ENCODE measurements at regions not wholly inside any gene's neighbourhood (a gene's known extent, or its start where the extent isn't known, plus 50 kb on each side); places are given as distances from the start of the nearest gene placed in this dataset.
"Not testable (repeated sequence)": the region's sequence is repeated elsewhere in the genome, so short reads cannot be mapped to it uniquely, and the experiment has no call there.

DNA sequence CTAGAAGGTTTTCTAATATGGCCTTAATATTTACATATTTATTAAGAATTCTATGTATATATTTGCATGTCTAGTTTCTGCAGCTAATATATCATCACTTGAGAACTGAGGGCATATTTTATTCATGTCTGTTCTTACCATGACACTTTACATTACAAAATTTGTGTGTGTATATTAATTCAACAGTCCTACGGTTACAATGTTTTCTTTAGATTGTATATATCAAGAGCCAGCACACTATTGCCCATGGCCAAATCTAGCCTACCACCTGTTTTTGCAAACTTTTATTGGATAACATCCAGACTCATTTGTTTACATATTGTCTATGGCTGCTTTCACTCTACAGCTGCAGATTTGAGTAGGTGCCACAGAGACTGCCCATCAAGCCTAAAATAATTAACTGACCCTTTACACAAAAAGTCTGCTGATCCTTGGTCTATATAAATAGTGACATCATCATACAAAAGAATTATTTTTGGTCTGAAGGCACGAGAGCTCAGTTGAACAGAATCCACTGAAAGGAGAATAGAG is 577.4 kb upstream of the PBX1 start:
- H3K27ac ChIP-seq: no peak overlapping the region
- no peak for TF ChIP-seq ZFX (IDR thresholded peaks at IDR 0.05)
- TF ChIP-seq, protein P1, sequence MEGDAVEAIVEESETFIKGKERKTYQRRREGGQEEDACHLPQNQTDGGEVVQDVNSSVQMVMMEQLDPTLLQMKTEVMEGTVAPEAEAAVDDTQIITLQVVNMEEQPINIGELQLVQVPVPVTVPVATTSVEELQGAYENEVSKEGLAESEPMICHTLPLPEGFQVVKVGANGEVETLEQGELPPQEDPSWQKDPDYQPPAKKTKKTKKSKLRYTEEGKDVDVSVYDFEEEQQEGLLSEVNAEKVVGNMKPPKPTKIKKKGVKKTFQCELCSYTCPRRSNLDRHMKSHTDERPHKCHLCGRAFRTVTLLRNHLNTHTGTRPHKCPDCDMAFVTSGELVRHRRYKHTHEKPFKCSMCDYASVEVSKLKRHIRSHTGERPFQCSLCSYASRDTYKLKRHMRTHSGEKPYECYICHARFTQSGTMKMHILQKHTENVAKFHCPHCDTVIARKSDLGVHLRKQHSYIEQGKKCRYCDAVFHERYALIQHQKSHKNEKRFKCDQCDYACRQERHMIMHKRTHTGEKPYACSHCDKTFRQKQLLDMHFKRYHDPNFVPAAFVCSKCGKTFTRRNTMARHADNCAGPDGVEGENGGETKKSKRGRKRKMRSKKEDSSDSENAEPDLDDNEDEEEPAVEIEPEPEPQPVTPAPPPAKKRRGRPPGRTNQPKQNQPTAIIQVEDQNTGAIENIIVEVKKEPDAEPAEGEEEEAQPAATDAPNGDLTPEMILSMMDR (conservative IDR thresholded peaks at IDR 0.05): no peak

DNA sequence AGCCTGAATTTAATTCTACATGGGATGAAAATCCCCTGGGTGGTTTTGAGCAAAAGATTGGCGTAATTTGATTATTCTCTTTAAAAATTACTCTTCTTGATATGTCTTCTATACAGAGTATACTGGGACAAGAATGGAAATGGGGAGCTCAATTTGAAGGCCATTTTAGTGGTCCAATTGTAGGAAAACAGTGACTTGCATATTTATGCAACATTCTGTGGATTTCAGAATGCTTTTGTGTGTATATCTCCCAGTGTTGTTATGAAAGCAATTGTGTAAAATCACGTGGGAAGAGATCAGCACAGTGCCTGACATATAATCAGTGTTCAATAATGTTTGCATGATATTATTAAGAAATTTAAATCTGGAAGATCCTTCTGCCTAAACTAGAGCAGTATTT is 575.9 kb upstream of the PBX1 start:
- no peak overlapping the region for H3K27ac ChIP-seq
- TF ChIP-seq ZFX (IDR thresholded peaks at IDR 0.05): no peak
- TF ChIP-seq, protein P1 (conservative IDR thresholded peaks at IDR 0.05): no peak

DNA sequence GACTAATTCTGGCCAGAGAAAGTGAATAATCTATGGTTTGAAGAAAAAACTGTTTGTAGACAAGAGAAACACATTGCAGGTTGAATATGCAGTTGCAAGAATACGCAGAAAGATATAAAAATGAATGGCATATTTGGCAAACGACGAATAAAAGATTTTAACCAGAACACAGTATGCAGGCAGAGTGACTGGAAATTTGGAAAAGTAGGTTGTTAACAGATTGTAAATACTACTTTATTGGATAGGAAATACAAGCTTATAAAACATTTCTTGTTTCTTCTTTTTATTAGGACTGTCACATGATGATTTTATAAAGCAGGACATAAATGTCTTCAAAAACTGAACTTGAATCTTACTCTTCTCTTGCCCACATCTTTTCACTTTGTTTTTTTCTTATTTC is 573.3 kb upstream of the PBX1 start:
- TF ChIP-seq, protein P1 (conservative IDR thresholded peaks at IDR 0.05): no peak
- no peak for TF ChIP-seq ZFX (IDR thresholded peaks at IDR 0.05)
- H3K27ac ChIP-seq: no peak overlapping the region

DNA sequence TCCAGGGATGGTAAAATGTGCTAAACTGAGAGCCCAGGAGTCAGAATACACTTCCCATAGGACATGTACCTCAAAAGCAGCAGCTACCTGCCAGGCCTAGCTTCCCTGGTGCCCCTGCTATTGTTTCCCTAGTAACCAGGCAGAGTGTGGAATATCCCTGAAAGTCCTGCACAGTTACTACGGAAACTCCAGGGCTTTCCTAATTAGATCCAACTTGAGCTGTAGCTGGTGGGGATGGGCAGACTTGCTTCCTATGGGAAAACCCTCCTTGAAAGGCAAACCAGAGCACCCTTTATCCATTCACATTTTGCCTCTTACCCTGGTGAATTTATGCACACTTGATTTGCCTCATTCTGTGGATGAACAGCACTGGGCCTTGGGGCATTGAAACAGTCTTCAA is 559.9 kb upstream of the PBX1 start:
- TF ChIP-seq ZFX (IDR thresholded peaks at IDR 0.05): no peak
- TF ChIP-seq, protein P1 (conservative IDR thresholded peaks at IDR 0.05): no peak
- no peak overlapping the region for H3K27ac ChIP-seq

DNA sequence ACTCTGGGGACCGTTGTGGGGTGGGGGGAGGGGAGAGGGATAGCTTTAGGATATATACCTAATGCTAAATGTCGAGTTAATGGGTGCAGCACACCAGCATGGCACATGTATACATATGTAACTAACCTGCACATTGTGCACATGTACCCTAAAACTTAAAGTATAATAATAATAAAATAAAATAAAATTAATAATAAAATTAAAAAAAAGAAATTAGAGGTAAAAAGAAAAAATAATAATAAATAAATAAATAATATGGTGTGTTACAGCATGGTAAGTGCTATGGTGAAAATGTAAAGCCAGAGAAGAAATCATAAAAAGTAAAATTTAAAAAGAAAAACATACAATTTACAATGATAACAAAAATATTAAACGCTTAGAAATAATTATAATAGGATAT is 552.8 kb upstream of the PBX1 start:
- H3K27ac ChIP-seq: not testable (repeated sequence)

DNA sequence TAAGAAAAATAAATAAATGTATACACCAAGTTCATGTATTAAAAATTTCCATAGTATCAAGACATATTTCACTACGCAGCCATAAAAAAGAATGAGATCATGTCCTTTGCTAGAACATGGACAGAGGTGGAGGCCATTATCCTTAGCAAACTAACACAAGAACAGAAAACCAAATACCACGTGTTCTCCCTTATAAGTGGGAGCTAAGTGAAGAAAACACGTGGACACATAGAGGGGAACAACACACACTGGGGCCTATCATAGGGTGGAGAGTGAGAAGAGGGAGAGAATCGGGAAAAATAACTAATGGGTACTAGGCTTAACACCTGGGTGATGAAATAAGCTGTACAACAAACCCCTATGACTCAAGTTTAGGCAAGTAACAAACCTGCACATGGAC is 552.4 kb upstream of the PBX1 start:
- no peak for TF ChIP-seq ZFX (IDR thresholded peaks at IDR 0.05)
- TF ChIP-seq, protein P1 (conservative IDR thresholded peaks at IDR 0.05): no peak
- H3K27ac ChIP-seq: no peak overlapping the region

DNA sequence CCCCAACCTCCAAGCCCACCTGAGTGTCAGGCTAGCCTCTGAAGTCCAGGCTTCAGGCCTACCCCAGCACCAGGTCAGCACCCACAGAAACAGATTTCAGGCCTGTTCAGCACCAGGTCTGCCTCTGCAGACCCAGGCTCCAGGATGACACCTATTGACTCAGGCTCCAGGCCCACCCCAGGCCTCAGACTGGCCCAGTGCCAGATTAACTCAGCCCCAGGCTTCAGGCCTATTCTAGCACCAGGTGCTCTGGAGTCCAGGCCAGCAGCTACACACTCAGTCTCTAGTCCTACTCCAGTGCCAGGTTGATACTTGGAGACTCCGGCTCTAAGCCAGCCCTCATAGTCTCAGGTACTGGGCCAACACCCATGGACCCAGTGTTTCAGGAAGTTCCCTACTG is 541.7 kb upstream of the PBX1 start:
- TF ChIP-seq ZFX (IDR thresholded peaks at IDR 0.05): peak; percentile 61
- TF ChIP-seq, protein P1 (conservative IDR thresholded peaks at IDR 0.05): no peak
- peak overlapping the region; percentile 53 for H3K27ac ChIP-seq

DNA sequence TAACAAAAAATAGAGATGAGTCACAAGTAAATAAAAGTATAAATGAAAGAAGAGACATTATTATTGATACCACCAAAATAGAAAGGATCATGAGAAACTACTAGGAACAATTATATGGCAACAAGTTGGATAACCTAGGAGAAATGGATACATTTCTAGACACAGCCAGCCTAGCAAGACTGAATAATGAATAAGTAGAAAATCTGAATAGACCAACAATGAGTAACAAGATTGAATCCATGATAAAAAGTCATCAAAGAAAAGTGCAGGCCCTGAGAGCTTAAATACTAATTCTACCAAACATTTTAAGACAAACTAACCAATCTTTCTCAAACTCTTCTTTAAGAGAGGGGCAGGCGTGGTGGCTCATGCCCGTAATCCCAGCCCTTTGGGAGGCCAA is 538.6 kb upstream of the PBX1 start:
- no peak for TF ChIP-seq ZFX (IDR thresholded peaks at IDR 0.05)
- TF ChIP-seq, protein P1 (conservative IDR thresholded peaks at IDR 0.05): no peak
- no peak overlapping the region for H3K27ac ChIP-seq
